H1 (cell line): ENCODE measurements at regions not wholly inside any gene's neighbourhood (a gene's known extent, or its start where the extent isn't known, plus 50 kb on each side); places are given as distances from the start of the nearest gene placed in this dataset.

ENCODE experiments used
- CHD1 ChIP-seq: IDR thresholded peaks from 2 replicates; pipeline ENCODE4 v1.6.1; 2012; ENCODE audit warnings: low read depth, low read length, improper control_type of control experiment
- HDAC2 ChIP-seq, 2 experiments: fragments of 300-600 bp in 1 of 2; sonication (generic) in 1 of 2; IDR thresholded peaks; 2 replicates each; pipeline ENCODE4 v1.6.1; 2011 to 2012; ENCODE audit warnings: low read depth in 2 of 2, low read length in 2 of 2, mild to moderate bottlenecking in 2 of 2, moderate library complexity in 2 of 2, borderline replicate concordance in 1 of 2, inconsistent platforms in 1 of 2
- RFX5 ChIP-seq: IDR thresholded peaks from 2 replicates; pipeline ENCODE4 v1.6.1; 2011; ENCODE audit warnings: low read depth, low read length, improper control_type of control experiment, borderline replicate concordance

- TF ChIP-seq HDAC2 (IDR thresholded peaks at IDR 0.05; ENCODE audit: borderline replicate concordance in 1 of 2, low read depth in 2 of 2, low read length in 2 of 2) (no peak), RFX5 (no peak), CHD1 (no peak)
Observed at GRCh38 chr13:83272076-83272475, 610.2 kb downstream of the SLITRK1 start (continued).
